ENCODE measurements at regions not wholly inside any gene's neighbourhood (a gene's known extent, or its start where the extent isn't known, plus 50 kb on each side); places are given as distances from the start of the nearest gene placed in this dataset.

GRCh38 chr10:33387720-33388119 is 53.3 kb upstream of the NRP1 start:
- intact Hi-C loops (cut with micrococcal nuclease): no loop called here
- H3K27me3 Mint-ChIP-seq: no peaks in the 10 kb centered on the region
- no peak overlapping the region for H2AFZ ChIP-seq (ENCODE audit: insufficient read depth, low read depth, low read length, poor library complexity, severe bottlenecking)
- DNase-seq (no peak), ATAC-seq (ENCODE audit: low read depth) (no peak)
- H3K27ac Mint-ChIP-seq: no peak overlapping the region
- ChIA-PET CTCF (no interaction called here), POLR2A (no interaction called here)
- no peaks in the 10 kb centered on the region for H3K4me1 ChIP-seq (ENCODE audit: control insufficient read depth in 2 of 2, insufficient read depth in 2 of 2, low read length in 2 of 2)
- H3K9me3 ChIP-seq (ENCODE audit: control extremely low read depth in 1 of 3, control insufficient read depth in 2 of 3, insufficient read depth in 1 of 3, low read length in 2 of 3): no peaks in the 10 kb centered on the region
- no peaks in the 10 kb centered on the region for H3K36me3 ChIP-seq (replicated peaks in 1 of 2; ENCODE audit: control extremely low read depth in 1 of 2, control insufficient read depth in 1 of 2, extremely low read depth in 1 of 2, insufficient read depth in 2 of 2, low read length in 1 of 2)
- no peak overlapping the region for H3K4me2 ChIP-seq (replicated peaks; ENCODE audit: low read depth, low read length, poor library complexity, severe bottlenecking)
- TF ChIP-seq CTCF (IDR thresholded peaks at IDR 0.05): no peak
- no peak for TF ChIP-seq EZH2 (IDR thresholded peaks at IDR 0.05; ENCODE audit: borderline replicate concordance, insufficient read depth, low read depth, low read length, poor library complexity, severe bottlenecking)
- H3K27ac ChIP-seq (ENCODE audit: low read length in 2 of 2): no peak overlapping the region
- H3K27me3 ChIP-seq (replicated peaks in 1 of 4; ENCODE audit: control extremely low read depth in 1 of 4, control insufficient read depth in 3 of 4, insufficient read depth in 4 of 4, low read length in 3 of 4): peaks cover 0 to 2% (median 0%) of the 10 kb centered on the region in 4 experiments
- H3K4me3 ChIP-seq (ENCODE audit: control extremely low read depth in 1 of 5, extremely low read depth in 1 of 5, insufficient read depth in 1 of 5, low read depth in 2 of 5, low read length in 4 of 5): no peak overlapping the region
- no peaks in the 10 kb centered on the region for H3K9me3 Mint-ChIP-seq (ENCODE audit: insufficient read depth)
- H3K4me3 Mint-ChIP-seq: no peak overlapping the region
- H3K9ac ChIP-seq (ENCODE audit: low read length): no peak overlapping the region
- H4K20me1 ChIP-seq (ENCODE audit: control insufficient read depth, insufficient read depth, low read length, poor library complexity, severe bottlenecking): no peaks in the 10 kb centered on the region
- H3K79me2 ChIP-seq (ENCODE audit: control insufficient read depth, insufficient read depth, low read length): no peaks in the 10 kb centered on the region
- 65% methylated on average over 2 of the region's 5 CpGs for WGBS (ENCODE audit: insufficient coverage)
- no peaks in the 10 kb centered on the region for H3K4me1 Mint-ChIP-seq

DNA sequence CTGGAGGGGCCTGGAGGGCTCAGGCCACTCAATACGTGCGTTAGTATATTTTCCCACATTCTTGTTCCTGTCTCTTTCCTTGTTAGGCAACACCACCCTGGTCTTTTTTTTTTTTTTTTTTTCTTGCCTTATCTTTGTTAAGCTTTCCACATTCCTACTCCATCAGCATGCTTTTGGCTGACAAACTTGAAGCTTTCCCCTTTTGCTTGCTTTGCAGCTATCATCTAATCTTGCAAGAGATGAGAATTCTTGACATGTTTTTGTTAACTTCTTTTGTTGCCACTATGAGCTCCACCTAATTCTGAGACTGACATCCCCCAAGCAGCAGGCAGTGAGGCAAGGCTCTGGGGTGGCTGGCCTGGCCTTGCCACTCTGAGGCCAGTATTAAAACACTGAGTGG is 52.5 kb upstream of the NRP1 start:
- H3K4me1 ChIP-seq (ENCODE audit: control insufficient read depth in 2 of 2, insufficient read depth in 2 of 2, low read length in 2 of 2): no peaks in the 10 kb centered on the region
- no peaks in the 10 kb centered on the region for H3K36me3 ChIP-seq (replicated peaks in 1 of 2; ENCODE audit: control extremely low read depth in 1 of 2, control insufficient read depth in 1 of 2, extremely low read depth in 1 of 2, insufficient read depth in 2 of 2, low read length in 1 of 2)
- Mint-ChIP-seq H3K9me3 (ENCODE audit: insufficient read depth) (no peaks in the 10 kb centered on the region), H3K4me1 (no peaks in the 10 kb centered on the region), H3K4me3 (no peak overlapping the region), H3K27me3 (no peaks in the 10 kb centered on the region), H3K27ac (no peak overlapping the region)
- no peak overlapping the region for H3K4me3 ChIP-seq (ENCODE audit: control extremely low read depth in 1 of 5, extremely low read depth in 1 of 5, insufficient read depth in 1 of 5, low read depth in 2 of 5, low read length in 4 of 5)
- no peak overlapping the region for H3K27ac ChIP-seq (ENCODE audit: low read length in 2 of 2)
- H3K27me3 ChIP-seq (replicated peaks in 1 of 4; ENCODE audit: control extremely low read depth in 1 of 4, control insufficient read depth in 3 of 4, insufficient read depth in 4 of 4, low read length in 3 of 4): no peaks in the 10 kb centered on the region
- H3K79me2 ChIP-seq (ENCODE audit: control insufficient read depth, insufficient read depth, low read length): no peaks in the 10 kb centered on the region
- ChIA-PET POLR2A (no interaction called here), CTCF (no interaction called here)
- no peak overlapping the region for H3K9ac ChIP-seq (ENCODE audit: low read length)
- no peak overlapping the region for H3K4me2 ChIP-seq (replicated peaks; ENCODE audit: low read depth, low read length, poor library complexity, severe bottlenecking)
- ATAC-seq (ENCODE audit: low read depth) (no peak), DNase-seq (no peak)
- no peak overlapping the region for H2AFZ ChIP-seq (ENCODE audit: insufficient read depth, low read depth, low read length, poor library complexity, severe bottlenecking)
- TF ChIP-seq EZH2 (IDR thresholded peaks at IDR 0.05; ENCODE audit: borderline replicate concordance, insufficient read depth, low read depth, low read length, poor library complexity, severe bottlenecking): no peak
- TF ChIP-seq CTCF (IDR thresholded peaks at IDR 0.05): no peak
- intact Hi-C loops (cut with micrococcal nuclease): no loop called here
- H4K20me1 ChIP-seq (ENCODE audit: control insufficient read depth, insufficient read depth, low read length, poor library complexity, severe bottlenecking): no peaks in the 10 kb centered on the region
- no CpG with 5 or more reads among the region's 2 CpGs for WGBS (ENCODE audit: insufficient coverage)
- no peaks in the 10 kb centered on the region for H3K9me3 ChIP-seq (ENCODE audit: control extremely low read depth in 1 of 3, control insufficient read depth in 2 of 3, insufficient read depth in 1 of 3, low read length in 2 of 3)

Measured in B cell (primary cell).